ENCODE measurements at regions not wholly inside any gene's neighbourhood (a gene's known extent, or its start where the extent isn't known, plus 50 kb on each side); places are given as distances from the start of the nearest gene placed in this dataset.

DNA sequence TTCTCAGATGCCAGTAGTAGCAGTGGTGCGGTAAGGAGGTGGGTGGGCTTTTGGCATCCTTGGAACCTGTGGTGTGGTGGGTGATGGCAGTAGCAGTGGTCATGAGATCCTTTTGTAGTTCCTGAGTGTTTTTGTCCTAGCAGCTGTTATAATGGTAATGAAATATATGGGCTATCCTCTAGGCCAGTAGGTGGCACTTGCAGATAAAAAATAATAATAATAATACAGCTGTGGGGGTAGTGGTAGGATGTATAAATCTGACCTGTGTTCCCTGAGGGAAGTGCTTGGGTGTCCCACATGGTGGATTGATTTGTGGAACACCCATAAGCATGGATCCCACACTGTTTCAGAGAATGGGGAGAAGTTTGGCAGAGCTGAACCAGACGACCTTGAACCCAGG lies 334.0 kb downstream of the SLITRK5 start:
- CTCF ChIA-PET = no interaction called here
- H3K36me3 ChIP-seq (ENCODE audit: control insufficient read depth in 1 of 2, insufficient read depth in 2 of 2, low read length in 2 of 2) = no peaks in the 10 kb centered on the region
- no peaks in the 10 kb centered on the region for H3K79me2 ChIP-seq (ENCODE audit: insufficient read depth, low read length)
- H3K9me2 ChIP-seq (ENCODE audit: insufficient read depth) = no peaks in the 10 kb centered on the region
- DNase-seq (ENCODE audit: low read depth, low spot score) = no peak
- H4K20me1 ChIP-seq (ENCODE audit: insufficient read depth) = no peaks in the 10 kb centered on the region
- H3K4me1 ChIP-seq (ENCODE audit: control insufficient read depth in 1 of 2, insufficient read depth in 2 of 2, low read length in 2 of 2) = no peaks in the 10 kb centered on the region
- H3K9ac ChIP-seq (ENCODE audit: low read length) = no peak overlapping the region
- no peak overlapping the region for H3K4me2 ChIP-seq (ENCODE audit: low read length)
- H3K9me3 ChIP-seq (ENCODE audit: control insufficient read depth in 1 of 2, insufficient read depth in 1 of 2, low read depth in 1 of 2, low read length in 2 of 2) = no peaks in the 10 kb centered on the region; a peak in 1 of 4 replicates
- no peak overlapping the region for H3K27ac ChIP-seq (ENCODE audit: low read depth, low read length)
- POLR2A ChIA-PET = no interaction called here
- BruUV-seq (replicated peaks) = no TSS peak
- TF ChIP-seq, protein P1, sequence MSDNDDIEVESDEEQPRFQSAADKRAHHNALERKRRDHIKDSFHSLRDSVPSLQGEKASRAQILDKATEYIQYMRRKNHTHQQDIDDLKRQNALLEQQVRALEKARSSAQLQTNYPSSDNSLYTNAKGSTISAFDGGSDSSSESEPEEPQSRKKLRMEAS (IDR thresholded peaks at IDR 0.05) = no peak
- TF ChIP-seq, protein P2, sequence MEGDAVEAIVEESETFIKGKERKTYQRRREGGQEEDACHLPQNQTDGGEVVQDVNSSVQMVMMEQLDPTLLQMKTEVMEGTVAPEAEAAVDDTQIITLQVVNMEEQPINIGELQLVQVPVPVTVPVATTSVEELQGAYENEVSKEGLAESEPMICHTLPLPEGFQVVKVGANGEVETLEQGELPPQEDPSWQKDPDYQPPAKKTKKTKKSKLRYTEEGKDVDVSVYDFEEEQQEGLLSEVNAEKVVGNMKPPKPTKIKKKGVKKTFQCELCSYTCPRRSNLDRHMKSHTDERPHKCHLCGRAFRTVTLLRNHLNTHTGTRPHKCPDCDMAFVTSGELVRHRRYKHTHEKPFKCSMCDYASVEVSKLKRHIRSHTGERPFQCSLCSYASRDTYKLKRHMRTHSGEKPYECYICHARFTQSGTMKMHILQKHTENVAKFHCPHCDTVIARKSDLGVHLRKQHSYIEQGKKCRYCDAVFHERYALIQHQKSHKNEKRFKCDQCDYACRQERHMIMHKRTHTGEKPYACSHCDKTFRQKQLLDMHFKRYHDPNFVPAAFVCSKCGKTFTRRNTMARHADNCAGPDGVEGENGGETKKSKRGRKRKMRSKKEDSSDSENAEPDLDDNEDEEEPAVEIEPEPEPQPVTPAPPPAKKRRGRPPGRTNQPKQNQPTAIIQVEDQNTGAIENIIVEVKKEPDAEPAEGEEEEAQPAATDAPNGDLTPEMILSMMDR (IDR thresholded peaks at IDR 0.05 in 2 of 3, conservative IDR thresholded peaks at IDR 0.05 in 1 of 3; ENCODE audit: borderline replicate concordance in 1 of 3, insufficient read depth in 1 of 3, low read depth in 2 of 3, low read length in 2 of 3) = 0 out of 6 replicates have a peak, but pooled peaks of 1 of the 3 experiments have one; percentile 7
- ATAC-seq = peak; percentile 32; the same call in 1 of the 2 replicates
- no peak overlapping the region for H2AFZ ChIP-seq (ENCODE audit: low read depth, low read length, poor library complexity, severe bottlenecking)
- RAD21 ChIA-PET (ENCODE audit: low non-redundant PET in 1 of 2, low total read pairs in 2 of 2, uncharacterized antibody in 2 of 2, unreplicated experiment in 2 of 2) = no interaction called here
- intact Hi-C loops (cut with micrococcal nuclease) = no loop called here
- H3K4me3 ChIP-seq (replicated peaks in 1 of 2; ENCODE audit: low read depth in 1 of 2, low read length in 2 of 2) = no peak overlapping the region
- no peaks in the 10 kb centered on the region for H3K27me3 ChIP-seq (ENCODE audit: insufficient read depth, low read length)

DNA sequence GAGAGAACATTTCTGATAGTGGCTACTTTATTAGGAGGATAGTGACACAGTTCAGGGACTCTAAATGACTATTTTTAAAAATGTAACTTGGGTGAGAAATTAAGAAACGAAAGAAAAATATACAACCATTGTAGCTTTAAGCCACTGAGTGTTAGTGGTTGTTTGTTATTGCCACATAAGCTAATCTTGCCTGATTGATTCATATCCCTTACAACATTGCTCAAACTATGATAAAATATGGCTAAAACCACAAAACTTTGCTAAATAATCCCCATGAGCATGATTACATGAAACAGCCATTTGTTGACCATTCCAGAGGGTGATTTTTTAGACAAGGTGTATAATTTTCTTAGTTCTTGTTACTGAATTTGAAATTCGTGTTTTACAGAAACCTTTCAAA lies 343.4 kb downstream of the SLITRK5 start:
- Histone ChIP-seq H3K79me2 (ENCODE audit: insufficient read depth, low read length) (no peaks in the 10 kb centered on the region), H2AFZ (ENCODE audit: low read depth, low read length, poor library complexity, severe bottlenecking) (no peak overlapping the region), H3K36me3 (ENCODE audit: control insufficient read depth in 1 of 2, insufficient read depth in 2 of 2, low read length in 2 of 2) (no peaks in the 10 kb centered on the region), H3K27me3 (ENCODE audit: insufficient read depth, low read length) (no peaks in the 10 kb centered on the region), H3K9me2 (ENCODE audit: insufficient read depth) (no peaks in the 10 kb centered on the region), H3K4me1 (ENCODE audit: control insufficient read depth in 1 of 2, insufficient read depth in 2 of 2, low read length in 2 of 2) (no peaks in the 10 kb centered on the region), H3K27ac (ENCODE audit: low read depth, low read length) (no peak overlapping the region), H3K9me3 (ENCODE audit: control insufficient read depth in 1 of 2, insufficient read depth in 1 of 2, low read depth in 1 of 2, low read length in 2 of 2) (peaks cover 0 to 3% of the 10 kb centered on the region in 2 experiments; a peak in 1 of 4 replicates), H4K20me1 (ENCODE audit: insufficient read depth) (no peaks in the 10 kb centered on the region), H3K9ac (ENCODE audit: low read length) (no peak overlapping the region), H3K4me3 (replicated peaks in 1 of 2; ENCODE audit: low read depth in 1 of 2, low read length in 2 of 2) (no peak overlapping the region), H3K4me2 (ENCODE audit: low read length) (no peak overlapping the region)
- POLR2A ChIA-PET = interaction anchor here (0.5 kb wide), 1 partner anchor 1058 kb away, joined by 3 read pairs; no protein-coding TSS in a partner anchor
- RAD21 ChIA-PET (ENCODE audit: low non-redundant PET in 1 of 2, low total read pairs in 2 of 2, uncharacterized antibody in 2 of 2, unreplicated experiment in 2 of 2) = no interaction called here
- TF ChIP-seq CEBPB (IDR thresholded peaks at IDR 0.05; ENCODE audit: low read depth) (no peak), EZH2phosphoT487 (IDR thresholded peaks at IDR 0.05; ENCODE audit: borderline replicate concordance) (no peak)
- ATAC-seq (no peak), DNase-seq (ENCODE audit: low read depth, low spot score) (no peak)
- no TSS peak for BruUV-seq (replicated peaks)
- CTCF ChIA-PET = no interaction called here
- intact Hi-C loops (cut with micrococcal nuclease) = no loop called here

Measured in HCT116 (cell line).